GM20000 (cell line): ENCODE measurements at regions not wholly inside any gene's neighbourhood (a gene's known extent, or its start where the extent isn't known, plus 50 kb on each side); places are given as distances from the start of the nearest gene placed in this dataset.

Source experiments
- DNase-seq: peaks from one replicate; pipeline ENCODE4 v3.0.0; 2012; ENCODE audit warnings: low spot score
- TF ChIP-seq, protein P1 (sequence below): IDR thresholded peaks from 2 replicates; pipeline ENCODE4 v1.5.1; 2012; ENCODE audit warnings: mild to moderate bottlenecking, control low read depth; ENCODE audit errors: extremely low read depth, missing control alignments

DNA sequence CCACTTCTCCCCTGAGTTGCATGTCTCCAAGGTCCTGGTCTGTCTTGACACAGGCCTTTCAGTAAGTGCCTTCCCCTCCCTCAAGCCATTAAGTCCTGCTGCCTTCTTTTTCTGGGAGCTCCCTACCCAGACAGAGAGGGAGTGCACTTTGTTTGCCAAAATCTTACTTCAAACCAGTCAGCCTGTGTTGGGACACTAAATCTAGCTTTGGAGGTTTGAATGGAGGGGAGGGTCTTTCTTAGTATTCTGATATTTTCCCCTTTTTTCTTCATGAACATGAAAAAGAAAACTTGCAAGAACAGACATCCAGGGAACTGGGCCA, 170.7 kb upstream of the PMEPA1 start:
- TF ChIP-seq, protein P1, sequence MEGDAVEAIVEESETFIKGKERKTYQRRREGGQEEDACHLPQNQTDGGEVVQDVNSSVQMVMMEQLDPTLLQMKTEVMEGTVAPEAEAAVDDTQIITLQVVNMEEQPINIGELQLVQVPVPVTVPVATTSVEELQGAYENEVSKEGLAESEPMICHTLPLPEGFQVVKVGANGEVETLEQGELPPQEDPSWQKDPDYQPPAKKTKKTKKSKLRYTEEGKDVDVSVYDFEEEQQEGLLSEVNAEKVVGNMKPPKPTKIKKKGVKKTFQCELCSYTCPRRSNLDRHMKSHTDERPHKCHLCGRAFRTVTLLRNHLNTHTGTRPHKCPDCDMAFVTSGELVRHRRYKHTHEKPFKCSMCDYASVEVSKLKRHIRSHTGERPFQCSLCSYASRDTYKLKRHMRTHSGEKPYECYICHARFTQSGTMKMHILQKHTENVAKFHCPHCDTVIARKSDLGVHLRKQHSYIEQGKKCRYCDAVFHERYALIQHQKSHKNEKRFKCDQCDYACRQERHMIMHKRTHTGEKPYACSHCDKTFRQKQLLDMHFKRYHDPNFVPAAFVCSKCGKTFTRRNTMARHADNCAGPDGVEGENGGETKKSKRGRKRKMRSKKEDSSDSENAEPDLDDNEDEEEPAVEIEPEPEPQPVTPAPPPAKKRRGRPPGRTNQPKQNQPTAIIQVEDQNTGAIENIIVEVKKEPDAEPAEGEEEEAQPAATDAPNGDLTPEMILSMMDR = no peak
- no peak for DNase-seq

DNA sequence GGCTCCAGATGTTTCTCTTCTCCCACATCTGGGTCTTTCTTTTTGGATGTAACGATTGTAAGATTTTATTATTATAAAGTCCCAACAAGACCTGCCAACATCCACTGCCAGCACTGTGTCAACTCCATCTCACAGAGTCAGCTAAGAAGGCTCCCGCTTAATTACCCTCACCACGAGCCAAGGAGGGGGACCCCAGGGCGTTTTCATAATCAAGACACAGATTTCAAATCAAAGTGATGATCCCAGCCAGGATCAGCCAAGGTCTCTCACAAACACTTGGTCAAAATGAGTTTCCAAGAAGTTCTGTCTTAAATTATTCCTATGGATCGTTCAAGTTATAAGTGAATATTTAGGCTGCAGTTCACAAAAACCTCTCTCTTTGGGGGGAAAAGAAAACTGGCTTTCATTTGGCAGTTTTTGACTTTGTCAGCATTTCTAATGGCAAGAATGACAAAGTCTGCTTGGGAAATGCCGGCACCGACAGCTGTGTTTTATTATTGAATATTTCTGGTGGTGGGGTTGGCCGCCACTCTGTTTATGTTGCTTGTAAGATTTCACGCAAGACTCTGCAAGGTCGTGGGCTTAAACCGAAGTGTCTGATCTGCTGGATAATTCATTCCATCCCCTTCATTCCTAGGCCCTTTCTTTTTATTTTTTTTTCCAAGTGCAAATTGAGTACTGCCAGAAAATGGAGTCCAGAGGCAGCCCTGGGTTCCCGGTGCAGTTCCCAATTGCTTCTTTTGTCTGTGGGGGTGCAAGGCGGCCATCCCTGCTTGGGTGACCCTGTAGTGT, 170.2 kb upstream of the PMEPA1 start:
- no peak for DNase-seq
- TF ChIP-seq, protein P1 = no peak

DNA sequence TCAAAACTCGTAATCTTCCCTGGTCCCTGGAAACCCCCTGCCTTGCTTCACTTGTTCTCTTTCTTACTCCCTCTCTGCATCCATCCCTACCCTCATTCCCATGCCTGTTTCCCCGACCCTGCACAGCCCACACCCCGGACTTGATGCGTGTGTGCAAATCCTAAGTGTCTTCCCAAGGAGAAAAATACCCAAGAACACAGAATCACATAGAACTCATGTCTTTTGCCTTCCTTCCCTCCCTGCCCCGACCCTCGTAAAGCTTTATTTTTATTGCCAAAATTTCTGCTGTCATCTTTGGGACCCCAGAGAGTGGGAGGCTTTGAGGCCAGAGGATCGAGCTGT, 169.6 kb upstream of the PMEPA1 start:
- DNase-seq = no peak
- TF ChIP-seq, protein P1 = no peak

DNA sequence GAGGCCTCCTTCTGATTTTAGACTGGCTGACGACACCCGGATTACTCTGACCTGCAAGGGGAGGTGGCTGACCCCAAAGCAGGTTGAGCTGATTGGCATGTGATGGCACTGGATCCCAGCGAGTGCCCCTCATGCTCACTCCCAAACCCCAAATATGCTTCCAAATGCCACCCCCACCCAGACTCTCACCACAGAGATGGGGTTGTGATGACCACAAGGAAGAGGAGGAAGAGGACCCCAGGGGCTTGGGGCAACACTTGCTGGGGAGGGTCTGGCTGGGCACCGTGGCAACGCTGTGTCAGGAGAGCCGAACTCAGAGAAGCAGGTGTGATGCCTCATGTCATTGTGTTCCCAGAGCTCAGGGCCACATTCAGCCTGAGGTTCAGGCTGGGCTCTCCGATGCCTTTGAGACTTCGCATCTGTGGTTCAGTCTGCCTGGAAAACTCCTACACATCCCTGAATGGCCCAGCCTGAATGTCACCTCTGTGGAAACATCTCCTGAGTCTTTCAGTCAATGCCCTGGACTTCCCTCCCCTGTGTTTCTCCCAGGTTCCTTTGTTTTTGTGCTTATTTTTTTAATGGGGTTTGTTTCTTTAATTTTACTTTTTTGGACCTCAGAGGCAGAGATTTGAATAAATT, 169.1 kb upstream of the PMEPA1 start:
- no peak for DNase-seq
- TF ChIP-seq, protein P1 = no peak

DNA sequence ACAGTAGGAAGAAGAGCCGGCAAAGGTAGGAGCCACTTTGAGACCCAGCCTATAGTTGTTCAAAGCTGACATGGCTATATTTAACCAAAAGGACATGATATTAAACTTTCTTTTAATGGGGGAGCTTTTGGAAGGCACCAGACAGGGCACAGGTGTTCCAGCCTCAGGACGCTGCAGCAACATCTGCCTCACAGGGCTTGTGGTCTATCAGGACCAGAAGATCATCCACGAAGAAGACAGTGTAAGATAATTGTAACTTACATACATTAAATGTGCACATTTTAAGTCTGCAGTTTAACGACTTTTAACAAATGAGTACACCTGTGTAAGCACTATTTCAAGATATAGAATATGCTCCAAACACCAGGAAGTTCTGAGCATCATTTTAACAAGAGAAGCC, 168.2 kb upstream of the PMEPA1 start:
- DNase-seq = no peak
- TF ChIP-seq, protein P1 = no peak

DNA sequence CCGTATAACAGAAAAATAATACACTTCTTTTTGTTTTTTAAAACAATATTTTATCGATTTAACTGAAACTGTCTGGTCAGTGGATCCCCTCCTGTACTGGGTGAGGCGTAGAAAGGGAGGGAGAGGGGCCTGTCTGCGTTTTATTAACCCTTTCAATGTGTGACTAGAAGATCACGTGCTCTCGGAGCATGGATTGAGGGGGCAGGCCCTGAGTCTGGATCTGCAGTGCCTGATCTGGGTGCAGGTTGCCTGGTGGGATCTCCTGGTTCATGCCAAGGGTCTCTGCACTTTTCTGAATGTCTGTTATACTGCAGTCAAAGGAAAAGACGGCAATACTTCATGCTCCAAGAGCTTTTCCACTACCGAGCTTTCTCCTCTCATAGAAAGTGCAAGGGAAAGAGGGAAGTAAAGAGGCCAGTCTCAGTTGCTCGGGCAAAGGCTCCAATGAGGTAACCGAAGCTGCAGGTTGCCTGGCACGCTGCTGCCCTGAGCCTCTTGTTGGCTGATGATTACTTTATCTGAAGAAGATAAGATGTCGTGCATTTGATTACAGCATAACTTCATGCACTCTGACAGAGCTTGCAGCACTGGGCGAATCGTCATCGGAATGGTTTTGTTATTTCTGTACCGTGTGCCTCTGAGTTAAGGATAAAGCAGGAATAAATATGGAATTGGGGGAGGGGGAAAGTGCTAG, 167.5 kb upstream of the PMEPA1 start:
- DNase-seq = no peak
- TF ChIP-seq, protein P1 = no peak

DNA sequence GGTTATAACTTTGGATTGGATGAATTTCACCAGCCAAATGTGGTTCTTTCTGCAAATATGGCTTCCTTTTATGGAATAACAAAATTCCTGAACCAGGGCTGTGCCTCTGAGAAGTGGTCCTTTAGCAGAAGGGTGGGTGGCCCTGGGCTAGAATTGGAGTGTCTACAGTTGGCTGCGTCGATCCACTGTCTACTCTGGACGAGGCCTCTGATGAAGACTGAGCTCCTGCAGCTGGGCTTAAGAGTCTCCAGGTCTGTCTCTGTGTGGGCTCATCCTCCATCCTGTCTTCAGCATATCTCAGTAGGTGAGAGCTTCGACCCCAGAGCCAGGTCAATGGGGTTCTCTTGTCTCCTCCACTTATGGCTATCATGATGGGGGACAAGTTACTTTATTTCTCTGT, 166.3 kb upstream of the PMEPA1 start:
- TF ChIP-seq, protein P1 = no peak
- DNase-seq = no peak
